B cell (primary cell): ENCODE measurements at regions not wholly inside any gene's neighbourhood (a gene's known extent, or its start where the extent isn't known, plus 50 kb on each side); places are given as distances from the start of the nearest gene placed in this dataset.

ENCODE experiments used
- CTCF ChIP-seq: fragments of 200-600 bp; IDR thresholded peaks from one replicate; pipeline ENCODE4 v1.8.0; 2022; ENCODE audit warnings: antibody characterized with exemption, mild to moderate bottlenecking
- EZH2 ChIP-seq: IDR thresholded peaks from 2 replicates; pipeline ENCODE4 v1.6.1; 2012; ENCODE audit warnings: borderline replicate concordance, low read depth, mild to moderate bottlenecking, moderate library complexity, low read length; ENCODE audit not compliant: insufficient read depth, poor library complexity, severe bottlenecking

GRCh38 chr1:121483234-121483633 lies 298.5 kb downstream of the SRGAP2C start:
- TF ChIP-seq EZH2 (no peak), CTCF (no peak)
